Mucosa of descending colon (tissue), 3 donors: ENCODE measurements at regions not wholly inside any gene's neighbourhood (a gene's known extent, or its start where the extent isn't known, plus 50 kb on each side); places are given as distances from the start of the nearest gene placed in this dataset.

Experiments
- ATAC-seq: fragments of 200-7000 bp; cut with Tn5 transposase; one replicate; pipeline ENCODE4 v1.9.1; 2020; ENCODE audit warnings: mild to moderate bottlenecking, moderate library complexity
- DNase-seq, 3 donors: peaks; one replicate each; pipeline ENCODE4 v3.0.0-alpha.2; 2020
- H3K36me3 ChIP-seq: fragments of 200-600 bp; one replicate; pipeline ENCODE4 v1.8.0; 2021; ENCODE audit warnings: low read depth, mild to moderate bottlenecking
- H3K4me1 ChIP-seq: fragments of 200-600 bp; one replicate; pipeline ENCODE4 v1.8.0; 2021; ENCODE audit warnings: low read depth, mild to moderate bottlenecking
- H3K4me3 ChIP-seq: fragments of 200-600 bp; one replicate; pipeline ENCODE4 v1.8.0; 2021; ENCODE audit warnings: mild to moderate bottlenecking
- H3K9me3 ChIP-seq: fragments of 200-600 bp; one replicate; pipeline ENCODE4 v1.8.0; 2021; ENCODE audit warnings: mild to moderate bottlenecking
- intact Hi-C, 2 donors: fragments of 100-400 bp; cut with DNase I in 1 of 2; cut with micrococcal nuclease in 1 of 2; formaldehyde crosslinking; loops; one replicate each; pipeline versions ENCODE4 v1.11.0 to v1.11.1; 2022; cut with DNase I, micrococcal nuclease
- TF ChIP-seq, protein P1 (sequence below): fragments of 200-600 bp; IDR thresholded peaks from one replicate; pipeline ENCODE4 v1.8.0; 2022; ENCODE audit warnings: antibody characterized with exemption, mild to moderate bottlenecking
- donor health status: DM: no; HTN: no; CAD: no; lungs with moderate emphysema.
- donor health status: DM: no; HTN: no; CAD: no.
- donor health status: DM: no; HTN: yes; CAD: no.

DNA sequence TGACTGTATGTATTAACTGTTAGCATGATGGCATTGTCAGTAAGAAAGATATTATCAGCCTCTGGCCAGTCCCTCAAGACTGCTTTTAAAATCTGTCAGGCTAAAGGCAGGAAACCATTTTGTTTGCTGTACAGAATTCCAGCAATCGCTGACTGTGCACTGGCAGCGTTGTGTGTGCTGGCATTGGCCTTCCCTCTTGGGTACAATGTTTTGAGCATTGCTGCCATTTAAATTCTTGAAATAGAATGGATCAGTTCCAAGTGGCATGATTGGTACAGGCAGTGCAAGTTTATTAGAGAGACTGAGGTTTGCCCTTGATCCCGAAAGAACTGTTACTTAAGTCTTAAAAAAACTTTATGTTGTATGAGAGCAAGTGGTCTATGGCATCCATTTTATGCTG, 788.7 kb downstream of the OTOL1 start:
- TF ChIP-seq, protein P1, sequence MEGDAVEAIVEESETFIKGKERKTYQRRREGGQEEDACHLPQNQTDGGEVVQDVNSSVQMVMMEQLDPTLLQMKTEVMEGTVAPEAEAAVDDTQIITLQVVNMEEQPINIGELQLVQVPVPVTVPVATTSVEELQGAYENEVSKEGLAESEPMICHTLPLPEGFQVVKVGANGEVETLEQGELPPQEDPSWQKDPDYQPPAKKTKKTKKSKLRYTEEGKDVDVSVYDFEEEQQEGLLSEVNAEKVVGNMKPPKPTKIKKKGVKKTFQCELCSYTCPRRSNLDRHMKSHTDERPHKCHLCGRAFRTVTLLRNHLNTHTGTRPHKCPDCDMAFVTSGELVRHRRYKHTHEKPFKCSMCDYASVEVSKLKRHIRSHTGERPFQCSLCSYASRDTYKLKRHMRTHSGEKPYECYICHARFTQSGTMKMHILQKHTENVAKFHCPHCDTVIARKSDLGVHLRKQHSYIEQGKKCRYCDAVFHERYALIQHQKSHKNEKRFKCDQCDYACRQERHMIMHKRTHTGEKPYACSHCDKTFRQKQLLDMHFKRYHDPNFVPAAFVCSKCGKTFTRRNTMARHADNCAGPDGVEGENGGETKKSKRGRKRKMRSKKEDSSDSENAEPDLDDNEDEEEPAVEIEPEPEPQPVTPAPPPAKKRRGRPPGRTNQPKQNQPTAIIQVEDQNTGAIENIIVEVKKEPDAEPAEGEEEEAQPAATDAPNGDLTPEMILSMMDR = no peak
- Histone ChIP-seq H3K4me3 (no peak overlapping the region), H3K4me1 (no peaks in the 10 kb centered on the region), H3K9me3 (peaks cover 10% of the 10 kb centered on the region), H3K36me3 (no peaks in the 10 kb centered on the region)
- intact Hi-C loops = no loop called here
- DNase-seq (no peak), ATAC-seq (no peak)

DNA sequence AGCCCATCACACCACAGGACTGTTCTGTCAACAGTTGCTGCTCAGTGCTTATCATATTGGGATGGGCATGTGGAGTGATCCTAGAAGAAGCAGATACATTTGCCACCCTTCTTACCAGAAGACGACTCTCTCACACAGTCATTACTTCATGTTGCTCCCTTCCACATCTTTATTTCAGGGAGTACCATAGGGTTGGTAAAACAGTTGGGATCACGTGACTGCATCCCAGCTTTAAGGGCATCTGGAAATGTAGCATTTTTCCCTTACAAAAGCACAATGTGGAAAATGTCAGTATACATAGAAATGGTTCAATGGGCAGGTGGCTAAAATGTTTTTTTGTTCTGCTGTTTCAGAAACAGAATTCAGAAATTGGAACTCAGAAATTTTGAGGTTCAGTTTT, 791.0 kb downstream of the OTOL1 start:
- ATAC-seq (no peak), DNase-seq (no peak)
- Histone ChIP-seq H3K9me3 (peaks cover 6% of the 10 kb centered on the region), H3K36me3 (no peaks in the 10 kb centered on the region), H3K4me1 (no peaks in the 10 kb centered on the region), H3K4me3 (no peak overlapping the region)
- TF ChIP-seq, protein P1 = no peak
- intact Hi-C loops = no loop called here

DNA sequence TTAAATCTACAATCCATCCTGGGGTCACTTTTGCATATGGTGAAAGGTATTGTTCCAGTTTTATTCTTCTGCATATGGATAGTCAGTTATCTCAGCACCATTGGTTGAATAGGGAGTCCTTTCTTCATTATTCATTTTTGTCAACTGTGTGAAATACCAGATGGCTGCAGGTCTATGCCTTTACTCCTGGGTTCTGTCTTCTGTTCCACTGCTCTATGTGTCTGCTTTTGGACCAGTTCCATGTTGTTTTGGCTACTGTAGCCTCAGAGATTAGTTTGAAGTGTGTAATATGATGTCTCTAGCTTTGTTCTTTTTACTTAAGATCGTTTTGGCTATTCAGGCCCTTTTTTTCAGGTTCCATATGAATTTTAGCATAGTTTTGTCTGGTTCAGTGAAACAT, 795.8 kb downstream of the OTOL1 start:
- ATAC-seq (no peak), DNase-seq (no peak)
- intact Hi-C loops = no loop called here
- TF ChIP-seq, protein P1 = no peak
- no peaks in the 10 kb centered on the region for H3K36me3 ChIP-seq
- no peaks in the 10 kb centered on the region for H3K4me1 ChIP-seq
- no peak overlapping the region for H3K4me3 ChIP-seq
- peaks cover 2% of the 10 kb centered on the region for H3K9me3 ChIP-seq

DNA sequence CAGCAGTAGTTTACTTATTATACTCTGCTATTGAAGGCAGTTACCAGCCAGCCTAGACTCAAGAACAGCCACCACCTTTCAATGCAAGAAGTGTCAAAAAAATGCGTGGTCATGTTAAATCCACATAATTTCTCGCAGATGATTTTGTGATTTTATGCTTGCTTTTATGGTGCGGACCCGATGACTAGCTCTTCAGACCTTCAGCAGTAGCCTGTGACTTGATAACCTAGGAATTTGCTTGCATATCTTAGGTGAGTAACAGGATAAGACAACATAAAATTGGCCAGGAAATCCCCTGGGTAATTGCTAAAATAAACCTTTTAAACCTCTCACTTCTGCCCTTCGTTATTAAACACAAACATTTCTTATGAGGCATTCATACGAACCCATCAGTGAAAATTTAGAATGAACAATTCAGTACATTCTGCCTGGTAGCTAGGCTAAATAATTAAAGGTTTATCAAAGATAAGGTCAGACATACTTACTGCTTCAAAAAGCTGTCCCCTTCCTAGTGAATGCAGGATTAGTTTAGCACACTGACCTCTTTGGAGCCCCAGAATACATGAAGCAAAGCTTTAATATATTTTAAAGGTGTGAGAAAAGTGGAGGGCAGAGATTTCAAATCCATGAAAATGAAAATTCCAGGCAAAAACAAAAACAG, 798.8 kb downstream of the OTOL1 start:
- no peaks in the 10 kb centered on the region for H3K4me1 ChIP-seq
- TF ChIP-seq, protein P1 = no peak
- no peaks in the 10 kb centered on the region for H3K36me3 ChIP-seq
- H3K4me3 ChIP-seq = no peak overlapping the region
- peaks cover 2% of the 10 kb centered on the region for H3K9me3 ChIP-seq
- intact Hi-C loops = no loop called here
- DNase-seq (no peak), ATAC-seq (no peak)

DNA sequence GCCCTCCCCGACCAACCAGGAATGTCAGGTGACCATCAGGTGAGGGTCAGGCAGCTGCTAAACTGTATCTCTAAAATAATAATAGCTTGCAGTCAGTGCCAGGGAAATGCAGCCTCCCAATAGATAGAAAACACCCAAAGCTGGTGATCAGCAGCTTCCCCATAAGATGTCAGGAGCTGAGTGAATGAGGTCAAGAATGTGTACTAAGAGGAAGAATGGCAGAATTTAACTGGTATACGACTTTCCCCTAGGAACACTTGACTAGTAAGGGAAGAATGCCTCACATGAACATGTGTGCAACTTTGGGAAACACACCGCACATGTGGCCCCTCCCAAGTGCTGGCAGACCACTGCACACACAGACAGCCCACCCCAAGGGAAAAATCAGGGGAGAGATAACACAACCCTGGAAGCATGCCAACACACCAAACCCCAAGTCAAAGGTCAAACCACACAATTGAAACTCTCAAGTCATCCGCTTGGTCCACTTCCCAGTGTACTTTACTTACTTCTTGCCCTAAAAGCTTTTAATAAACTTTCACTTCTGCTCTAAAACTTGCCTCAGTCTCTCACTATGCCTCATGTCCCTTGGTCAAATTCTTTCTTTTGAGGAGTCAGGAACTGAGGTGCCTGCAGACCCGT, 806.5 kb downstream of the OTOL1 start:
- no peaks in the 10 kb centered on the region for H3K4me1 ChIP-seq
- H3K4me3 ChIP-seq = no peak overlapping the region
- no peak for DNase-seq
- TF ChIP-seq, protein P1 = no peak
- no peaks in the 10 kb centered on the region for H3K9me3 ChIP-seq
- intact Hi-C loops = no loop called here
- no peak for ATAC-seq
- H3K36me3 ChIP-seq = no peaks in the 10 kb centered on the region
